IMR-90 (cell line): ENCODE measurements at regions not wholly inside any gene's neighbourhood (a gene's known extent, or its start where the extent isn't known, plus 50 kb on each side); places are given as distances from the start of the nearest gene placed in this dataset.

ENCODE experiments used
- ATAC-seq: fragments of 200-7000 bp; cut with Tn5 transposase; 2 replicates; pipeline ENCODE4 v1.9.1; 2020; ENCODE audit warnings: low read depth, mild to moderate bottlenecking, moderate library complexity
- BruUV-seq: library from RNA; stranded (reverse); fragments of 400-500 nt; replicated peaks from 2 replicates; lab custom pipeline; 2021; lab: Mats Ljungman, UMichigan
- CTCF ChIA-PET: fragments of 300-600 bp; formaldehyde crosslinking; extraction: SDS; loops from one replicate; lab custom pipeline; 2021; ENCODE audit warnings: antibody characterized with exemption; lab: Yijun Ruan, JAX
- POLR2A ChIA-PET: fragments of 300-600 bp; sonication (Branson Sonifier 250); formaldehyde crosslinking; loops from one replicate; lab custom pipeline; 2022; ENCODE audit warnings: antibody characterized with exemption; ENCODE audit not compliant: unreplicated experiment; lab: Charles Lee
- DNase-seq: peaks from one replicate; pipeline ENCODE4 v3.0.0; 2013
- H2AFZ ChIP-seq: replicated peaks from 2 replicates; pipeline ENCODE3; 2013; ENCODE audit warnings: low read length, mild to moderate bottlenecking; ENCODE audit not compliant: poor library complexity
- H2AK5ac ChIP-seq: 2 replicates; pipeline ENCODE4 v1.6.1; 2013; ENCODE audit warnings: low read depth, low read length, inconsistent platforms
- H2AK9ac ChIP-seq: replicated peaks from 2 replicates; pipeline ENCODE3; 2013; ENCODE audit warnings: mild to moderate bottlenecking, low read depth, low read length, moderate library complexity; ENCODE audit not compliant: poor library complexity
- H2BK120ac ChIP-seq: 2 replicates; pipeline ENCODE4 v1.6.1; 2013; ENCODE audit warnings: low read depth, low read length, inconsistent platforms
- H2BK15ac ChIP-seq: 3 replicates; pipeline ENCODE4 v1.6.1; 2013; ENCODE audit warnings: low read depth, low read length, inconsistent platforms
- H2BK20ac ChIP-seq: 2 replicates; pipeline ENCODE4 v1.6.1; 2013; ENCODE audit warnings: low read depth, mild to moderate bottlenecking, inconsistent platforms, low read length, moderate library complexity
- H2BK5ac ChIP-seq: 2 replicates; pipeline ENCODE4 v1.6.1; 2013; ENCODE audit warnings: mild to moderate bottlenecking, low read depth, low read length, inconsistent platforms; ENCODE audit not compliant: poor library complexity, severe bottlenecking
- H3K14ac ChIP-seq: replicated peaks from 2 replicates; pipeline ENCODE4 v1.6.1; 2013; ENCODE audit warnings: low read depth, low read length, inconsistent platforms
- H3K18ac ChIP-seq: 2 replicates; pipeline ENCODE4 v1.6.1; 2013; ENCODE audit warnings: low read depth, low read length, control low read depth
- H3K23ac ChIP-seq: 2 replicates; pipeline ENCODE4 v1.6.1; 2013; ENCODE audit warnings: low read depth, low read length, inconsistent platforms
- H3K27ac ChIP-seq: 2 replicates; pipeline ENCODE4 v1.5.1; 2013; ENCODE audit warnings: mild to moderate bottlenecking, control low read depth, low read length; ENCODE audit not compliant: insufficient read depth
- H3K27me3 ChIP-seq: 2 replicates; pipeline ENCODE4 v1.6.1; 2013; ENCODE audit warnings: low read length; ENCODE audit not compliant: control insufficient read depth, insufficient read depth
- H3K36me3 ChIP-seq: 2 replicates; pipeline ENCODE4 v1.6.1; 2013; ENCODE audit warnings: low read length, mixed read lengths; ENCODE audit not compliant: control insufficient read depth, insufficient read depth
- H3K4ac ChIP-seq: 2 replicates; pipeline ENCODE4 v1.6.1; 2013; ENCODE audit warnings: low read depth, low read length, inconsistent platforms
- H3K4me1 ChIP-seq: 2 replicates; pipeline ENCODE4 v1.6.1; 2013; ENCODE audit warnings: low read length, mixed read lengths; ENCODE audit not compliant: control insufficient read depth, insufficient read depth
- H3K4me2 ChIP-seq: 2 replicates; pipeline ENCODE4 v1.6.1; 2013; ENCODE audit warnings: low read depth, mild to moderate bottlenecking, control low read depth, low read length, moderate library complexity
- H3K4me3 ChIP-seq: 2 replicates; pipeline ENCODE4 v1.5.1; 2013; ENCODE audit warnings: low read depth, mild to moderate bottlenecking, control low read depth, low read length, moderate library complexity; ENCODE audit not compliant: insufficient read depth
- H3K56ac ChIP-seq: 2 replicates; pipeline ENCODE4 v1.6.1; 2013; ENCODE audit warnings: low read length, inconsistent platforms; ENCODE audit not compliant: insufficient read depth; ENCODE audit errors: extremely low read depth
- H3K79me1 ChIP-seq, 2 experiments: 2 replicates each; pipeline ENCODE4 v1.6.1; 2013; ENCODE audit warnings: low read length in 2 of 2, inconsistent platforms in 1 of 2, low read depth in 1 of 2
- H3K9ac ChIP-seq: 2 replicates; pipeline ENCODE4 v1.6.1; 2013; ENCODE audit warnings: low read depth, low read length, control low read depth
- H3K9me1 ChIP-seq: 2 replicates; pipeline ENCODE4 v1.6.1; 2013; ENCODE audit warnings: low read length, inconsistent platforms; ENCODE audit not compliant: insufficient read depth
- H3K9me3 ChIP-seq: 2 replicates; pipeline ENCODE4 v1.6.1; 2013; ENCODE audit warnings: low read length; ENCODE audit not compliant: control insufficient read depth, insufficient read depth
- H4K20me1 ChIP-seq: 2 replicates; pipeline ENCODE4 v1.6.1; 2013; ENCODE audit warnings: low read length, inconsistent platforms; ENCODE audit not compliant: insufficient read depth
- H4K5ac ChIP-seq: 2 replicates; pipeline ENCODE4 v1.6.1; 2013; ENCODE audit warnings: mild to moderate bottlenecking, low read depth, low read length, control low read depth
- H4K8ac ChIP-seq, 2 experiments: 2 replicates each; pipeline ENCODE4 v1.6.1; 2013; ENCODE audit warnings: low read depth in 2 of 2, low read length in 2 of 2, control low read depth in 1 of 2, inconsistent platforms in 1 of 2
- H4K91ac ChIP-seq: 2 replicates; pipeline ENCODE4 v1.6.1; 2013; ENCODE audit warnings: low read depth, low read length, inconsistent platforms; ENCODE audit not compliant: insufficient read depth
- CEBPB ChIP-seq: IDR thresholded peaks from 2 replicates; pipeline ENCODE4 v1.6.1; 2012; ENCODE audit warnings: low read depth, low read length, improper control_type of control experiment
- FOS ChIP-seq: fragments of 150-350 bp; IDR thresholded peaks from 2 replicates; pipeline ENCODE4 v1.6.1; 2016; ENCODE audit warnings: low read depth, low read length
- MAZ ChIP-seq: IDR thresholded peaks from 2 replicates; pipeline ENCODE4 v1.6.1; 2012; ENCODE audit warnings: low read depth, mild to moderate bottlenecking, low read length, improper control_type of control experiment, moderate library complexity, borderline replicate concordance
- NFE2L2 ChIP-seq: fragments of 150-350 bp; IDR thresholded peaks from 2 replicates; pipeline ENCODE4 v1.6.1; 2016; ENCODE audit warnings: low read depth, mild to moderate bottlenecking, low read length
- POLR2A ChIP-seq: IDR thresholded peaks from 2 replicates; pipeline ENCODE4 v1.6.1; 2012; ENCODE audit warnings: mild to moderate bottlenecking, low read depth, low read length
- RAD21 ChIP-seq: IDR thresholded peaks from 2 replicates; pipeline ENCODE4 v1.6.1; 2012; ENCODE audit warnings: low read length, improper control_type of control experiment
- RCOR1 ChIP-seq: IDR thresholded peaks from 2 replicates; pipeline ENCODE4 v1.6.1; 2012; ENCODE audit warnings: mild to moderate bottlenecking, low read length, improper control_type of control experiment; ENCODE audit not compliant: insufficient replicate concordance
- RFX5 ChIP-seq: IDR thresholded peaks from 2 replicates; pipeline ENCODE4 v1.8.0; 2012; ENCODE audit warnings: low read depth, mild to moderate bottlenecking, low read length, moderate library complexity
- SMC3 ChIP-seq: fragments of 150-350 bp; IDR thresholded peaks from 2 replicates; pipeline ENCODE4 v1.6.1; 2016; ENCODE audit warnings: low read depth, mild to moderate bottlenecking, antibody characterized with exemption, low read length, moderate library complexity
- WGBS, 2 experiments: methylation state at CpG; one replicate each; pipeline versions ENCODE4 v1.1.5 to v1.1.7; 2013; ENCODE audit warnings: missing lambda C conversion rate in 2 of 2; ENCODE audit not compliant: insufficient read length in 1 of 2; ENCODE audit errors: extremely low coverage in 2 of 2; 5-methylcytosine and 5-hydroxymethylcytosine counted together
- dilution Hi-C: fragments of 300-500 bp; cut with HindIII; formaldehyde crosslinking; loops from one replicate; pipeline ENCODE4 v1.14.3; 2018; ENCODE audit warnings: low sequenced_read_pairs; ENCODE audit not compliant: unreplicated experiment
- in situ Hi-C: fragments of 300-500 bp; cut with MboI; formaldehyde crosslinking; loops from 3 replicates; pipeline ENCODE4 v1.14.3; 2019; ENCODE audit warnings: low sequenced_read_pairs, inconsistent platforms, mixed read lengths
- intact Hi-C: fragments of 100-400 bp; cut with micrococcal nuclease; formaldehyde crosslinking; loops from 2 replicates; pipeline ENCODE4 v1.10.0; 2022
- TF ChIP-seq, protein P1 (sequence below): fragments of 150-350 bp; IDR thresholded peaks from 2 replicates; pipeline ENCODE4 v1.6.1; 2016; ENCODE audit warnings: low read depth, mild to moderate bottlenecking, low read length, moderate library complexity, borderline replicate concordance
- TF ChIP-seq, protein P2 (sequence below): conservative IDR thresholded peaks from 2 replicates; pipeline ENCODE4 v1.5.1; 2012; ENCODE audit warnings: mild to moderate bottlenecking, low read depth, low read length, improper control_type of control experiment

GRCh38 chr6:80501636-80502035 is 395.2 kb downstream of the BCKDHB start:
- Histone ChIP-seq H3K23ac (no peak overlapping the region), H2BK5ac (no peak overlapping the region), H2AFZ (no peak overlapping the region), H3K18ac (no peak overlapping the region), H4K8ac (no peak overlapping the region), H3K36me3 (no peaks in the 10 kb centered on the region), H3K4me3 (no peak overlapping the region), H2AK5ac (no peak overlapping the region), H4K91ac (no peak overlapping the region), H3K27me3 (no peaks in the 10 kb centered on the region), H2BK120ac (no peak overlapping the region), H3K4me1 (no peaks in the 10 kb centered on the region), H3K9ac (no peak overlapping the region), H3K56ac (no peak overlapping the region), H2BK15ac (no peak overlapping the region), H3K9me1 (no peaks in the 10 kb centered on the region), H3K9me3 (no peaks in the 10 kb centered on the region), H3K79me1 (no peaks in the 10 kb centered on the region), H3K4ac (no peak overlapping the region), H4K20me1 (no peaks in the 10 kb centered on the region), H2AK9ac (no peak overlapping the region), H2BK20ac (no peak overlapping the region), H3K4me2 (no peak overlapping the region), H3K27ac (no peak overlapping the region), H4K5ac (no peak overlapping the region), H3K14ac (no peak overlapping the region)
- ChIA-PET CTCF (no interaction called here), POLR2A (no interaction called here)
- intact Hi-C loops = no loop called here
- no peak for TF ChIP-seq NFE2L2
- no peak for TF ChIP-seq RFX5
- no peak for TF ChIP-seq RAD21
- no peak for TF ChIP-seq CEBPB
- TF ChIP-seq POLR2A = no peak
- no peak for TF ChIP-seq FOS
- no peak for TF ChIP-seq RCOR1
- TF ChIP-seq, protein P1, sequence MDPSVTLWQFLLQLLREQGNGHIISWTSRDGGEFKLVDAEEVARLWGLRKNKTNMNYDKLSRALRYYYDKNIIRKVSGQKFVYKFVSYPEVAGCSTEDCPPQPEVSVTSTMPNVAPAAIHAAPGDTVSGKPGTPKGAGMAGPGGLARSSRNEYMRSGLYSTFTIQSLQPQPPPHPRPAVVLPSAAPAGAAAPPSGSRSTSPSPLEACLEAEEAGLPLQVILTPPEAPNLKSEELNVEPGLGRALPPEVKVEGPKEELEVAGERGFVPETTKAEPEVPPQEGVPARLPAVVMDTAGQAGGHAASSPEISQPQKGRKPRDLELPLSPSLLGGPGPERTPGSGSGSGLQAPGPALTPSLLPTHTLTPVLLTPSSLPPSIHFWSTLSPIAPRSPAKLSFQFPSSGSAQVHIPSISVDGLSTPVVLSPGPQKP = no peak
- TF ChIP-seq, protein P2, sequence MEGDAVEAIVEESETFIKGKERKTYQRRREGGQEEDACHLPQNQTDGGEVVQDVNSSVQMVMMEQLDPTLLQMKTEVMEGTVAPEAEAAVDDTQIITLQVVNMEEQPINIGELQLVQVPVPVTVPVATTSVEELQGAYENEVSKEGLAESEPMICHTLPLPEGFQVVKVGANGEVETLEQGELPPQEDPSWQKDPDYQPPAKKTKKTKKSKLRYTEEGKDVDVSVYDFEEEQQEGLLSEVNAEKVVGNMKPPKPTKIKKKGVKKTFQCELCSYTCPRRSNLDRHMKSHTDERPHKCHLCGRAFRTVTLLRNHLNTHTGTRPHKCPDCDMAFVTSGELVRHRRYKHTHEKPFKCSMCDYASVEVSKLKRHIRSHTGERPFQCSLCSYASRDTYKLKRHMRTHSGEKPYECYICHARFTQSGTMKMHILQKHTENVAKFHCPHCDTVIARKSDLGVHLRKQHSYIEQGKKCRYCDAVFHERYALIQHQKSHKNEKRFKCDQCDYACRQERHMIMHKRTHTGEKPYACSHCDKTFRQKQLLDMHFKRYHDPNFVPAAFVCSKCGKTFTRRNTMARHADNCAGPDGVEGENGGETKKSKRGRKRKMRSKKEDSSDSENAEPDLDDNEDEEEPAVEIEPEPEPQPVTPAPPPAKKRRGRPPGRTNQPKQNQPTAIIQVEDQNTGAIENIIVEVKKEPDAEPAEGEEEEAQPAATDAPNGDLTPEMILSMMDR = no peak
- no peak for TF ChIP-seq SMC3
- no peak for TF ChIP-seq MAZ
- in situ Hi-C loops = no loop called here
- ATAC-seq = no peak
- DNase-seq = no peak
- BruUV-seq = no TSS peak
- dilution Hi-C loops = no loop called here
- WGBS, 2 experiments = no CpG with 5 or more reads among the region's 4 CpGs
